SKM-1 treated with dmso at 0.1 percent for 144 hours (cell line): ENCODE measurements at regions not wholly inside any gene's neighbourhood (a gene's known extent, or its start where the extent isn't known, plus 50 kb on each side); places are given as distances from the start of the nearest gene placed in this dataset.
A peak's percentile ranks its signal among the peaks of the same experiment; 100 is the strongest.
"Not testable (repeated sequence)": the region's sequence is repeated elsewhere in the genome, so short reads cannot be mapped to it uniquely, and the experiment has no call there.

Experiments used
- DNase-seq: peaks from one replicate; lab custom pipeline; 2025; ENCODE audit not compliant: unreplicated experiment; lab: John Stamatoyannopoulos, UW

- no peak for DNase-seq
These were observed 57.3 kb upstream of the ADGRA3 start for GRCh38 chr4:22573198-22573597.

- no peak for DNase-seq
These were observed 57.8 kb upstream of the ADGRA3 start for GRCh38 chr4:22573641-22574040.

GRCh38 chr4:22574424-22574823 lies 58.6 kb upstream of the ADGRA3 start:
- no peak for DNase-seq

DNA sequence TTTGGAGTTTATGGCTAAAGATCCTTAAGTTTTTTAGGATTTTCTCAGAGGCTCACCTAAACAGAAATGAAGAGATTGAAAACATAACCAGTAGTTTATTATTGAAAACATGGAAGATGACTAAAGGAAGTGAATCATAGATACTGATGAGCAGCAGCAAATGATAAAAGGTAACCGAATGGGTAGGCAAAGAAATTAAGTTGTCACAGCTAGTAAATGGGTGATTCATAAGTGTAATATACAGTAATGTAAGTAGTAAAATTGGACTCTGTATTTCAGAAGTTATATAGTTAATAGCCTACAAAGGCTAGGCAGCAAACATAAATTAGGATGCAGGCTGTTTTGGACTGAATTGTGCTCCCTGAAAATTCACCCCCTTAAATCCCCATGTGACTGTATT lies 59.0 kb upstream of the ADGRA3 start:
- no peak for DNase-seq

- no peak for DNase-seq
These were observed 71.4 kb upstream of the ADGRA3 start for GRCh38 chr4:22587253-22587652.

DNA sequence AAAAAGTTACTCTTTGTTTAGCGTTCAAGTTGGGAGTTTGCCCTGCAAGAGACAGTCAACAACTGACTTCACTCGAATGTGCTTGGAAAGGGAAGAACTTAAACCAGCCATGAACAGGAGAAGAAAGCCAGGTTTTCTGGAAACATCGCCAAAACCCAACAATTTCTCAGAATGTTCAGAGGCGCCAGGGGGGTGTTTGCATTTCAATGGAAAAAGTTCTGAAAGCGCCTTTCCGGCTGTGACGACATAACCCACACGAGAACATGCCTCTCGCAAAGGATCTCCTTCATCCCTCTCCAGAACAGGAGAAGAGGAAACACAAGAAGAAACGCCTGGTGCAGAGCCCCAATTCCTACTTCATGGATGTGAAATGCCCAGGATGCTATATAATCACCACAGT lies 78.1 kb upstream of the ADGRA3 start:
- DNase-seq = no peak

- DNase-seq = no peak
These were observed 79.8 kb upstream of the ADGRA3 start for GRCh38 chr4:22595684-22596083.

GRCh38 chr4:22596409-22596808 lies 80.5 kb upstream of the ADGRA3 start:
- DNase-seq = no peak

DNA sequence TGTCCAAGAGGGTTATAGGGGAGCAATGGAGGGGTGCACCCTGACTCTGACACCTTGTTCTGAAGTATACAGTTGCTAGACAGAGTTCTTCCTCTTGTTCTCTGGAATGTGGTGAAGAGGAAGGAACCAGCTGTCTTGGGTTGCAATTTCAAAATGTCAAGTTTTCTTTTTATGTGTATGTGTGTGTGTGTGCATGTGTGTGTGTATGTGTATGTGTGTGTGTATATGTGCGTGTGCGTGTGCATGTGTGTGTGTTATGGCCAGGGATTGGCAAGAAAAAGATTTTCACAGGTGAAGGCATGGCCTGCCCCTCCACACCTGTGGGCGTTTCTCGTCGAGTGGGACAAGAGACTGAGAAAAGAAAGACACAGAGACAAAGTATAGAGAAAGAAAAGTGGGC lies 81.6 kb upstream of the ADGRA3 start:
- DNase-seq = peak; percentile 14

DNA sequence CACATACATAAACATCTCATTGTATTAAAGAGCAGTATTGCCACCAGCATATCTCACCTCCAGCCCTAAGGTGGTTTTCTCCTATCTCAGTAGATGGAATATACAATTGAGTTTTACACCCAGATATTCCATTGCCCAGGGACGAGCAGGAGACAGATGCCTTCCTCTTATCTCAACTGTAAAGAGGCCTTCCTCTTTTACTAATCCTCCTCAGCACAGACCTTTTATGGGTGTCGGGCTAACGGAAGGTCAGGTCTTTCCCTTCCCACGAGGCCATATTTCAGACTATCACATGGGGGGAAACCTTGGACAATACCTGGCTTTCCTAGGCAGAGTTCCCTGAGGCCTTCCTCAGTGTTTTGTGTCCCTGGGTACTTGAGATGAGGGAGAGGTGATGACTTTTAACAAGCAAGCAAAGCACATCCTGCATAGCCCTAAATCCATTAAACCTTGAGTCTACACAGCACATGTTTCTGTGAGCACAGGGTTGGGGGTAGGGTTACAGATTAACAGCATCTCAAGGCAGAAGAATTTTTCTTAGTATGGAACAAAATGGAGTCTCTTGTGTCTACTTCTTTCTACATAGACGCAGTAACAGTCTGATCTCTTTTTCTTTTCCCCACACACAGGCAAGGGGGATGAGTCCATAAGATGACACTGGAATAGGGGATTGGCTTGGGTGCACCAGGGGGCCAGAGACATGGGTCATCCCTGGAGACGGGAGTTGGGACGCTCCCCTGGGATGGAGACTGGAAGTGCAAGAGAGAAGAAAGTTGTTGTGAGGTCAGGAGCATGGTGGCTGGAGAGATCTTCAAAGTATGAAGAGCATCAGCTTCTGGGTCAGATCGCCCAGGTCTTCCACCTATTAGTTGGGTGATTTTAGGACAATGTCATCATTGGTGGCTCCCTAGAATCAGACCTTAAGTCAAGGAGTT lies 82.5 kb upstream of the ADGRA3 start:
- not testable (repeated sequence) for DNase-seq

DNA sequence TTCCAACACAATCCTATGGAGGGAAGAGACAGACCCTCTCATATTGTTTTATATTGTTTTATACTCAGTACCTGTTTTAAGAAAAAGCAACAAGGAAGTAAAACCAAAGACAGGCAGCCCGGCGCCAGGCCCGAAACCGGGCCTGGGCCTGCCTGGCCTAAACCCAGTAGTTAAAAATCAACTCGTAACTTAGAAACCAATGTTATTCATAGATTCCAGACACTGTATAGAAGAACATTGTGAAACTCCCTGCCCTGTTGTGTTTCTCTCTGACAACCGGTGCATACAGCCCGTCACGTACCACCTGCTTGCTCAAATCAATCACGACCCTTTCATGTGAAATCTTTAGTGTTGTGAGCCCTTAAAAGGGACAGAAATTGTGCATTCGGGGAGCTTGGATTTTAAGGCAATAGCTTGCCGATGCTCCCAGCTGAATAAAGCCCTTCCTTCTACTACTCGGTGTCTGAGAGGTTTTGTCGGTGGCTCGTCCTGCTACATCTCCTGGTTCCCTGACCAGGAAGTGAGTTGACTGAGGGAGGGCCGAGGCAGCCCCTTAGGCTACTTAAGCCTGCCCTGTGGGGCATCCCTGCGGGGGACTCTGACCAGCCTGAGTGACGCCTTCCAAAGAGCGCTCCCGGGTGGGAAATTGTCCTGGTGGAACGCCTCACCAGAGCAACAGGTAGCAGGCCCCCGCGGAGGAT lies 83.5 kb upstream of the ADGRA3 start:
- DNase-seq = not testable (repeated sequence)

GRCh38 chr4:22599929-22600432 lies 84.1 kb upstream of the ADGRA3 start:
- DNase-seq = not testable (repeated sequence)

DNA sequence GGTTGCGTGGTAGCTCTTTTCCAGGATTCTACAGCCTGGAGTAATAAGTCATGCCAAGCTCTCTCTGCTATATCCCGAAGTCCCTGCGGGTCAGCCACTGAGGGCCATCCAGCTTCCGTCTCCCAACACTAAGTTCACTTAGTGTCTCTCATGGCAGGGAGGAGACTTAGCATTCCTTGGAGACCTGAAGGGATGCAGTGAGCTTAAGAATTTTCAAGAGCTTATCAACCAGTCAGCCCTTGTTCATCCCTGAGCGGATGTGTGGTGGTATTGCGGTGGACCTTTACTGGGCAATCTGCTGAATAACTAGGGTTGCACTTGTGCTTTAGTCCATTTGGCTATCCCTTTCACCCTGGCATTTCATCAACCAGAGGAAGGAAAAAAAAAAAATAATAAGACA lies 85.8 kb upstream of the ADGRA3 start:
- DNase-seq = not testable (repeated sequence)

- peak; percentile 53 for DNase-seq
These were observed 85.4 kb upstream of the GBA3 start for GRCh38 chr4:22607382-22607781.

- DNase-seq = not testable (repeated sequence)
These were observed 82.7 kb upstream of the GBA3 start for GRCh38 chr4:22609951-22610525.

GRCh38 chr4:22614114-22614513 lies 78.6 kb upstream of the GBA3 start:
- no peak for DNase-seq

DNA sequence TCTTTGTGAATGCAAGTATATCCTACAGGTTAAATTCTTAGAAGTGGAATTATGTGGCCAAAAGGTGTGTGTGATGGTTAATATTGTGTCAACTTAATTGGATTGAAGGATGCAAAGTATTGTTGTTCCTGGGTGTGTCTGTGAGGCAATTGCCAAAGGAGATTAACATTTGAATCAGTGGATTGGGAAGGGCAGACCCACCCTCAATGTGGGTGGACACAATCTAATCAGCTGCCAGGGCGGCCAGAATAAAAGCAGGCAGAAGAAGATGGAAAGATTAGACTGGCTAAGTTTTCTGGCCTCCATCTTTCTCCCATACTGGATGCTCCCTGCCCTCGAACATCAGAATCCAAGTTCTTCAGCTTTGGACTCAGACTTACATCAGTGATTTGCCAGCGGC lies 76.2 kb upstream of the GBA3 start:
- DNase-seq = no peak

DNA sequence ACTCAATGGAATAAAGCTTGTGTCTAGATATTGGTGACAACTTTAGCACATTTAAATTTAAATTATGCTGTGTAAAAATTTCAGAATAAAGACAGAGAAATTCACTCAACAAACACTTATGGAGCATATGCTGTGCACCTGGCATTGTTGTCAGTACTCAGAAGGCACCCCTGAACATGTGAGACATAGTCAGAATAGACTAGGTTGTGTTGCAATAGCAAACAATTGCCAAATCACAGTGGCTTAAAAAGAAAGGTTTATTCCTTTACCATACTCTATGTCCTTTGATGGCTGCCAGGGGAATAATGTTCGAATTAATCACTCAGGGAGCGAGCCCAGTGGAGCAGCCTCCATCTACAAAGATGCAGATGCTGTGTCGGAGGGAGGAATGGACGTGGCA lies 72.6 kb upstream of the GBA3 start:
- not testable (repeated sequence) for DNase-seq

DNA sequence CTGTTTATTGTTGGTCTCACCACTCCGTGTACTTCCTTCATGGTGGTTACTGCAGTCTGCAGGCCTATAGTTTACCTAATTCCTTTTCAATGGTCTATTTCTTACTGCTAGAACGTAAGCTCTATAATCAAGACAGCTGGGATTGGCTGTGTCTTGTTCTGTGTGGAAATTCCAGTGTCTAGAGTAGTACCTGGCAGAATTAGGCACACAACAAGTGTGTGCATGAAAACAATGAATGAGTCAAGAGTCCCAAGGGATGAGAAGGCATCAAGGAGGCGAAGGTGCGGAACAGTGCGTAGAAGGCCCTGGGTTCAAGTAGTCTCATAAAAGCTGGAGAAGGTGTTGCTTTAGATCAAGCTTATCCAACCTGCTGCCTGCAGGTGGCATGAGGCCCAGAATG lies 70.8 kb upstream of the GBA3 start:
- not testable (repeated sequence) for DNase-seq

DNA sequence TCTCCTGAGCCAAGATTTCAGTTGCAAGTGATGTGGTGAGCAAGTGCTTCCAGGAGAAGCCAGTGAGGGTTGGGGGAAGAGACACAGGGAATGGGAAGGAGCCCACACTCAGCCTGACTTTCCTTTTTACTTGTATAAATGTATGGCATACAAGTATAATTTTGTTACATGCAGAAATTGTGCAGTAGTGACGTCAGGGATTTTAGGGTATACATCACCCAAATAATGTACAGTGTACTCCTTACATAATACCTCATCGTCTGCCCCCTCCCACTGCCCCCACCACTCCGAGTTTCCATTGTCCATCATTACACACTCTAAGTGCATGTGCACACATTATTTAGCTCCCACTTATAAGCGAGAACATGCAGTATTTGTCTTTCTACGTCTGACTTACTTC lies 68.7 kb upstream of the GBA3 start:
- DNase-seq = not testable (repeated sequence)

DNA sequence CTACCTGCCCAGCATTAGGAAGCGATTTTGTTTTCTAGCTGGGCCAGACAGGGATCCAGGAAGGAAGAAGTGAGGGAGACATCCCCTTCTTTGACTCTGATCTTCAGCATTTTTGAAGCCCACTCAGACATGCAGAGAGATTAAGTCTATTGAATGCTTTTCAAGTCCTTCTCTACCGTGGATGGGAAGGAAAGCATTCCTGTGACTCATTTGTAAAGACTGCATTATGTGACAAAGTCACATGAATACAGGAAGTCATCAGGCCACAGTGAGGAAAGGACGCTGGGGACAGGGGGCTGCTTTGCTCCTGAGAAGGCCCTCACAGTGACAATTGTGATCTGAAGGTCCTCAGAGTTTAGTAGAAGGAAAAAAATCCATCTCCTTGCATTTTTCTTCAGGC lies 67.4 kb upstream of the GBA3 start:
- no peak for DNase-seq

GRCh38 chr4:22627851-22628250 lies 64.9 kb upstream of the GBA3 start:
- DNase-seq = not testable (repeated sequence)
